ENCODE measurements at regions not wholly inside any gene's neighbourhood (a gene's known extent, or its start where the extent isn't known, plus 50 kb on each side); places are given as distances from the start of the nearest gene placed in this dataset.
"Not testable (repeated sequence)": the region's sequence is repeated elsewhere in the genome, so short reads cannot be mapped to it uniquely, and the experiment has no call there.

GRCh38 chr13:22927845-22928244 is 252.9 kb upstream of the SGCG start:
- CTCF ChIA-PET; H3K9me3 ChIP-seq (ENCODE audit: control insufficient read depth, insufficient read depth, low read depth, low read length); H3K36me3 ChIP-seq (ENCODE audit: control insufficient read depth in 2 of 2, insufficient read depth in 1 of 2, low read length in 2 of 2); H3K4me3 ChIP-seq (ENCODE audit: low read depth, low read length); POLR2A ChIA-PET; H3K27ac ChIP-seq (ENCODE audit: extremely low read depth, low read depth, low read length); H3K4me1 ChIP-seq (ENCODE audit: control insufficient read depth, insufficient read depth, low read length): not testable (repeated sequence)
- TF ChIP-seq, protein P1, sequence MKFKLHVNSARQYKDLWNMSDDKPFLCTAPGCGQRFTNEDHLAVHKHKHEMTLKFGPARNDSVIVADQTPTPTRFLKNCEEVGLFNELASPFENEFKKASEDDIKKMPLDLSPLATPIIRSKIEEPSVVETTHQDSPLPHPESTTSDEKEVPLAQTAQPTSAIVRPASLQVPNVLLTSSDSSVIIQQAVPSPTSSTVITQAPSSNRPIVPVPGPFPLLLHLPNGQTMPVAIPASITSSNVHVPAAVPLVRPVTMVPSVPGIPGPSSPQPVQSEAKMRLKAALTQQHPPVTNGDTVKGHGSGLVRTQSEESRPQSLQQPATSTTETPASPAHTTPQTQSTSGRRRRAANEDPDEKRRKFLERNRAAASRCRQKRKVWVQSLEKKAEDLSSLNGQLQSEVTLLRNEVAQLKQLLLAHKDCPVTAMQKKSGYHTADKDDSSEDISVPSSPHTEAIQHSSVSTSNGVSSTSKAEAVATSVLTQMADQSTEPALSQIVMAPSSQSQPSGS (tag by site-specific recombination; IDR thresholded peaks at IDR 0.05; ENCODE audit: low read depth), result peak; percentile 41; the same call in 1 of the 2 replicates

DNA sequence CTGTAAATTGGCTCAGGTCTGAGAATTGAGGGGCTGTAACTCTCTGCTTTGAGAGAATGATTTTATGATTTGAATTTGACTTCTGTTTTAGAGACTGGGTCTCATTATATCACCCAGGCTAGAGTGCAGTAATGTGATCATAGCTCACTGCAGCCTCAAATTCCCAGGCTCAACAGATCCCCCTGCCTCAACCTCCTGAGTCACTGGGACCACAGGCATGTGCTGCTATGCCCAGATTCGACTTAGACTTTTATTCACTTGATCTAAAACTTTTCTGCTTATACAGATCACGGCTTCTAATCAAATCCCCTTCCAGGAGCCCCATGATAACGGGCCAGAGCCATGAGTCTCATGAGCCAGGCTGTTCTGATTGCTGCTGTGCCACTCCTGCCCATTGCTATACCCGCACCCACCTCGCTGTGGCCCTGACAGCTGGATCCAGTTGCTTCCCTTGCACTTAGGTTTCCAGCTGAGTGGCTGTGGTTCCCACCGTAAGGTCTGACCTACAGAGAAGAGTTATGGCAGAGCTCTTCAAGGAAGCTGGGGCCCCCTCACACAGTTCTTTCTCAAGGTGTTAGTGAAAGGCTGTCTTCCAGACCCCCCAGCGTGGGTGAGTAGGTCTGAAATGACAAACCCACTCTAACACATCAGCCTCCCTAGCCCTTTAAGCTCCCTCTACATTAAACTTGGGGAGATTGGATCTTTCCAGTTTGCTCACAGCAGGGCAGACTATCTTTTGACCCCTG is 251.2 kb upstream of the SGCG start:
- Histone ChIP-seq H3K36me3 (ENCODE audit: control insufficient read depth in 2 of 2, insufficient read depth in 1 of 2, low read length in 2 of 2) (no peaks in the 10 kb centered on the region), H3K4me1 (ENCODE audit: control insufficient read depth, insufficient read depth, low read length) (no peaks in the 10 kb centered on the region), H3K27ac (ENCODE audit: extremely low read depth, low read depth, low read length) (no peak overlapping the region), H3K9me3 (ENCODE audit: control insufficient read depth, insufficient read depth, low read depth, low read length) (no peaks in the 10 kb centered on the region), H3K4me3 (ENCODE audit: low read depth, low read length) (no peak overlapping the region)
- TF ChIP-seq, protein P2, sequence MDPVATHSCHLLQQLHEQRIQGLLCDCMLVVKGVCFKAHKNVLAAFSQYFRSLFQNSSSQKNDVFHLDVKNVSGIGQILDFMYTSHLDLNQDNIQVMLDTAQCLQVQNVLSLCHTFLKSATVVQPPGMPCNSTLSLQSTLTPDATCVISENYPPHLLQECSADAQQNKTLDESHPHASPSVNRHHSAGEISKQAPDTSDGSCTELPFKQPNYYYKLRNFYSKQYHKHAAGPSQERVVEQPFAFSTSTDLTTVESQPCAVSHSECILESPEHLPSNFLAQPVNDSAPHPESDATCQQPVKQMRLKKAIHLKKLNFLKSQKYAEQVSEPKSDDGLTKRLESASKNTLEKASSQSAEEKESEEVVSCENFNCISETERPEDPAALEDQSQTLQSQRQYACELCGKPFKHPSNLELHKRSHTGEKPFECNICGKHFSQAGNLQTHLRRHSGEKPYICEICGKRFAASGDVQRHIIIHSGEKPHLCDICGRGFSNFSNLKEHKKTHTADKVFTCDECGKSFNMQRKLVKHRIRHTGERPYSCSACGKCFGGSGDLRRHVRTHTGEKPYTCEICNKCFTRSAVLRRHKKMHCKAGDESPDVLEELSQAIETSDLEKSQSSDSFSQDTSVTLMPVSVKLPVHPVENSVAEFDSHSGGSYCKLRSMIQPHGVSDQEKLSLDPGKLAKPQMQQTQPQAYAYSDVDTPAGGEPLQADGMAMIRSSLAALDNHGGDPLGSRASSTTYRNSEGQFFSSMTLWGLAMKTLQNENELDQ (tag by site-specific recombination; IDR thresholded peaks at IDR 0.05; ENCODE audit: low read depth), result no peak
- TF ChIP-seq ZNF138 (tag by site-specific recombination; IDR thresholded peaks at IDR 0.05; ENCODE audit: borderline replicate concordance) (no peak), ZNF10 (tag by site-specific recombination; IDR thresholded peaks at IDR 0.05) (no peak), ZNF335 (tag by site-specific recombination; conservative IDR thresholded peaks at IDR 0.05) (no peak), ZNF266 (tag by site-specific recombination; IDR thresholded peaks at IDR 0.05; ENCODE audit: low read depth) (no peak), ZNF514 (tag by site-specific recombination; IDR thresholded peaks at IDR 0.05) (no peak), ZNF677 (tag by site-specific recombination; IDR thresholded peaks at IDR 0.05) (no peak), ZNF341 (tag by site-specific recombination; IDR thresholded peaks at IDR 0.05; ENCODE audit: low read depth) (no peak), ZFP69B (tag by site-specific recombination; IDR thresholded peaks at IDR 0.05) (no peak), MZF1 (tag by site-specific recombination; IDR thresholded peaks at IDR 0.05; ENCODE audit: borderline replicate concordance) (no peak), ZNF555 (tag by site-specific recombination; conservative IDR thresholded peaks at IDR 0.05) (no peak)
- TF ChIP-seq, protein P3, sequence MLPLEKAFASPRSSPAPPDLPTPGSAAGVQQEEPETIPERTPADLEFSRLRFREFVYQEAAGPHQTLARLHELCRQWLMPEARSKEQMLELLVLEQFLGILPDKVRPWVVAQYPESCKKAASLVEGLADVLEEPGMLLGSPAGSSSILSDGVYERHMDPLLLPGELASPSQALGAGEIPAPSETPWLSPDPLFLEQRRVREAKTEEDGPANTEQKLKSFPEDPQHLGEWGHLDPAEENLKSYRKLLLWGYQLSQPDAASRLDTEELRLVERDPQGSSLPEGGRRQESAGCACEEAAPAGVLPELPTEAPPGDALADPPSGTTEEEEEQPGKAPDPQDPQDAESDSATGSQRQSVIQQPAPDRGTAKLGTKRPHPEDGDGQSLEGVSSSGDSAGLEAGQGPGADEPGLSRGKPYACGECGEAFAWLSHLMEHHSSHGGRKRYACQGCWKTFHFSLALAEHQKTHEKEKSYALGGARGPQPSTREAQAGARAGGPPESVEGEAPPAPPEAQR (tag by site-specific recombination; IDR thresholded peaks at IDR 0.05), result no peak
- CTCF ChIA-PET, result no interaction called here
- POLR2A ChIA-PET, result no interaction called here

GRCh38 chr13:22931576-22931975 is 249.2 kb upstream of the SGCG start:
- Histone ChIP-seq H3K4me3 (ENCODE audit: low read depth, low read length) (no peak overlapping the region), H3K9me3 (ENCODE audit: control insufficient read depth, insufficient read depth, low read depth, low read length) (no peaks in the 10 kb centered on the region), H3K27ac (ENCODE audit: extremely low read depth, low read depth, low read length) (no peak overlapping the region), H3K36me3 (ENCODE audit: control insufficient read depth in 2 of 2, insufficient read depth in 1 of 2, low read length in 2 of 2) (no peaks in the 10 kb centered on the region), H3K4me1 (ENCODE audit: control insufficient read depth, insufficient read depth, low read length) (no peaks in the 10 kb centered on the region)
- no peak for TF ChIP-seq HOXD13 (CRISPR knock-in tag; IDR thresholded peaks at IDR 0.05; ENCODE audit: borderline replicate concordance)
- TF ChIP-seq, protein P3 (tag by site-specific recombination; IDR thresholded peaks at IDR 0.05), result no peak
- TF ChIP-seq INSM2 (tag by site-specific recombination; IDR thresholded peaks at IDR 0.05), result no peak
- no peak for TF ChIP-seq ZNF114 (tag by site-specific recombination; IDR thresholded peaks at IDR 0.05)
- no peak for TF ChIP-seq ZNF768 (tag by site-specific recombination; IDR thresholded peaks at IDR 0.05)
- TF ChIP-seq ZNF423 (tag by site-specific recombination; IDR thresholded peaks at IDR 0.05), result no peak
- TF ChIP-seq SETDB1 (IDR thresholded peaks at IDR 0.05; ENCODE audit: insufficient read length, low read length), result no peak
- ChIA-PET POLR2A (no interaction called here), CTCF (no interaction called here)
